SJCRH30 (cell line): ENCODE measurements at regions not wholly inside any gene's neighbourhood (a gene's known extent, or its start where the extent isn't known, plus 50 kb on each side); places are given as distances from the start of the nearest gene placed in this dataset.
"Not testable (repeated sequence)": the region's sequence is repeated elsewhere in the genome, so short reads cannot be mapped to it uniquely, and the experiment has no call there.

ENCODE experiments used
- DNase-seq, 2 experiments: peaks; one replicate each; pipeline ENCODE4 v3.0.0-alpha.2; 2015 to 2020
- H3K27ac ChIP-seq: fragments of 250-450 bp; sonication (Bioruptor Pico); 2 replicates; pipeline ENCODE4 v1.5.1; 2020; ENCODE audit warnings: mild to moderate bottlenecking, moderate library complexity
- H3K27me3 ChIP-seq: fragments of 250-450 bp; sonication (Bioruptor Pico); 2 replicates; pipeline ENCODE4 v1.5.1; 2020; ENCODE audit warnings: mild to moderate bottlenecking, moderate library complexity
- H3K36me3 ChIP-seq: fragments of 250-450 bp; sonication (Bioruptor Pico); 2 replicates; pipeline ENCODE4 v1.5.1; 2020; ENCODE audit warnings: mild to moderate bottlenecking, moderate library complexity
- H3K4me1 ChIP-seq: fragments of 250-450 bp; sonication (Bioruptor Pico); 2 replicates; pipeline ENCODE4 v1.5.1; 2020; ENCODE audit warnings: mild to moderate bottlenecking, moderate library complexity
- H3K4me3 ChIP-seq: fragments of 250-450 bp; sonication (Bioruptor Pico); 2 replicates; pipeline ENCODE4 v1.5.1; 2020; ENCODE audit warnings: mild to moderate bottlenecking, moderate library complexity
- H3K9me3 ChIP-seq: fragments of 250-450 bp; sonication (Bioruptor Pico); replicated peaks from 2 replicates; pipeline ENCODE4 v1.5.1; 2020; ENCODE audit warnings: mild to moderate bottlenecking, moderate library complexity

DNA sequence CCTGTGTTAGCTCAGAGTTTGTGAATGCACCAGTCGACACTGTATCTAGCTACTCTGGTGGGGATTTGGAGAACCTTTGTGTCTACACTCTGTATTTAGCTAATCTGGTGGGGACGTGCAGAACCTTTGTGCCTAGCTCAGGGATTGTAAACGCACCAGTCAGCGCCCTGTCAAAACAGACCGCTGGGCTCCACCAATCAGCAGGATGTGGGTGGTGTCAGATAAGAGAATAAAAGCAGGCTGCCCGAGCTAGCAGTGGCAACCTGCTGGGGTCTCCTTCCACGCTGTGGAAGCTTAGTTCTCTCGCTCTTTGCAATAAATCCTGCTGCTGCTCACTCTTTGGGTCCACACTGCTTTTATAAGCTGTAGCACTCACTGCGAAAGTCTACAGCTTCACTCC is 324.2 kb downstream of the RAD51AP2 start:
- H3K36me3 ChIP-seq = no peaks in the 10 kb centered on the region
- no peaks in the 10 kb centered on the region for H3K9me3 ChIP-seq
- no peak overlapping the region for H3K4me3 ChIP-seq
- DNase-seq = no peak
- H3K27me3 ChIP-seq = peaks cover 9% of the 10 kb centered on the region; the same call in 1 of the 2 replicates
- no peaks in the 10 kb centered on the region for H3K4me1 ChIP-seq
- no peak overlapping the region for H3K27ac ChIP-seq

DNA sequence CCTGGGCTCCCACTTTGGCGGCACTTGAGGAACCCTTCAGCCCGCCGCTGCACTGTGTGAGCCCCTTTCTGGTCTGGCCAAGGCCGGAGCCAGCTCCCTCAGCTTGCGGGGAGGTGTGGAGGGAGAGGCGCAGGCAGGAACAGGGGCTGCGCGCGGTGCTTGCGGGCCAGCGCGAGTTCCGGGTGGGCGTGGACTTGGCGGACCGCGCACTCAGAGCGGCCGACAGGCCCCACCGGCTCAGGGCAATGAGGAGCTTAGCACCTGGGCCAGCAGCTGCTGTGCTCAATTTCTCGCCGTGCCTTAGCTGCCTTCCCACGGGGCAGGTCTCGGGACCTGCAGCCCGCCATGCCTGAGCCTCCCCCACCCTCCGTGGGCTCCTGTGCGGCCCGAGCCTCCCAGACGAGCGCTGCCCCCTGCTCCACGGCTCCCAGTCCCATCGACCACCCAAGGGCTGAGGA is 324.8 kb downstream of the RAD51AP2 start:
- H3K27me3 ChIP-seq, H3K4me1 ChIP-seq: not testable (repeated sequence)

DNA sequence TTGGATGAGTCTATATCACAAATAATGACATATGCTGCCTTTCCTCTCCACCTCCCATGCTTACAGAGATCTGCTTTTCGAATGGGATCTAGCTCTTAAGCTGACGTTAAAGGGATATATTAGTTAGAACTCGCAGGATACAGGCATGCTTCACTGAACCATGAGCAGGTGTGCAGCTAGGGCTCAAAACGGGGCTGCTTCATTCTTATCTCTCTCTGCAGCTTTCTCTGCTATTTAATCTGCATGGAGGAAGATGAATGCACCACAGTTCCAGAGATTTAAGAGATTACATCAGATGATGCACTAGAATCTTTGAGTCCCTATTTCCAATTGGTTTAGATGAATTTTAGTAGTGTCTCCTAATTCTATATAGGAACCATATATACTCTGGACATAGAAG is 327.0 kb downstream of the RAD51AP2 start:
- Histone ChIP-seq H3K36me3 (no peaks in the 10 kb centered on the region), H3K4me3 (no peak overlapping the region)
- no peak for DNase-seq

More for the DNA sequence above, 324.8 kb downstream of the RAD51AP2 start:
- not testable (repeated sequence) for DNase-seq, H3K36me3 ChIP-seq, H3K9me3 ChIP-seq, H3K4me3 ChIP-seq, H3K27ac ChIP-seq

DNA sequence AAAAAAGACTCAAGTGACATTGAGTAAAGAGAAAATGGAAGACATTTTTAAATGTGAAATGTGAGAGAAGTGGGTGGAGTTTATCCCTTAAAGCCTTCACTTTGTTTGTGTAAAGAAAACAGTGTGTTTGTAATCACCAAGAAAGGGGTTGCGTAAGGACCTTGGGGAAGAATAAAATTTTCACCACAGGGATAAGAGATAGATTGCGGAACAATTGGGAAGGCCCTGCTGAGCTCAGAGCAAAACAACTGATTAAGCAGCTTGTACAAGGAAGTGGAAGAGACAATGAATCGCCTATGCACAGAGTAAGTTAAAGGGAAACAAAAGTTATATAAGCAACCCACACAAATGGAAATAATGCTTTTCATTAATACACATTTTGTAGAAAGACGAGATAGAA is 327.7 kb downstream of the RAD51AP2 start:
- no peaks in the 10 kb centered on the region for H3K9me3 ChIP-seq
- no peak for DNase-seq

More for the DNA sequence above, 327.0 kb downstream of the RAD51AP2 start:
- Histone ChIP-seq H3K27ac (no peak overlapping the region), H3K4me1 (no peaks in the 10 kb centered on the region), H3K27me3 (peaks cover 5% of the 10 kb centered on the region; the same call in 1 of the 2 replicates), H3K9me3 (no peaks in the 10 kb centered on the region)

DNA sequence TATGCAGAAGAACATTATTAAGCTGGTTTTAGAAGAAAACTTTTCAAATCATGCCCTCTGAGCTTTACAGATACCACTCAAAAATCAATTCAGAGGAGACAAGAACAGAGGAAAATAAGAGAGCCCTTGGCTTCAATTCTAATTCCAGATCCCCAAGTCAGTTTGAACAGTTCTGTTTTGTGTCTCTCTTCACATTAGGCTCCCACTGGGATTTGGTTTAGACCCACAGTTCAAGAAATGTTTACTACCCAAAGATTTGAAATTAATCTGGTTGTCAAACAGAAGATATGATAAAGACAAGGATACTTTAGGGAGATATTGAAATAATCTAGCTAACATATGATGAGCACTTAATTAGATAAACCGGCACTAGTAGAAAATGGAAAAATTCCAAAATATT is 329.5 kb downstream of the RAD51AP2 start:
- no peak for DNase-seq
- Histone ChIP-seq H3K27me3 (0 out of 2 replicates have a peak, but pooled peaks cover 3% of the 10 kb centered on the region), H3K4me1 (no peaks in the 10 kb centered on the region), H3K27ac (no peak overlapping the region), H3K4me3 (no peak overlapping the region), H3K36me3 (no peaks in the 10 kb centered on the region), H3K9me3 (no peaks in the 10 kb centered on the region)

More for the DNA sequence above, 327.7 kb downstream of the RAD51AP2 start:
- no peak overlapping the region for H3K4me3 ChIP-seq
- H3K4me1 ChIP-seq = no peaks in the 10 kb centered on the region
- no peaks in the 10 kb centered on the region for H3K36me3 ChIP-seq
- no peak overlapping the region for H3K27ac ChIP-seq
- no peaks in the 10 kb centered on the region for H3K27me3 ChIP-seq

DNA sequence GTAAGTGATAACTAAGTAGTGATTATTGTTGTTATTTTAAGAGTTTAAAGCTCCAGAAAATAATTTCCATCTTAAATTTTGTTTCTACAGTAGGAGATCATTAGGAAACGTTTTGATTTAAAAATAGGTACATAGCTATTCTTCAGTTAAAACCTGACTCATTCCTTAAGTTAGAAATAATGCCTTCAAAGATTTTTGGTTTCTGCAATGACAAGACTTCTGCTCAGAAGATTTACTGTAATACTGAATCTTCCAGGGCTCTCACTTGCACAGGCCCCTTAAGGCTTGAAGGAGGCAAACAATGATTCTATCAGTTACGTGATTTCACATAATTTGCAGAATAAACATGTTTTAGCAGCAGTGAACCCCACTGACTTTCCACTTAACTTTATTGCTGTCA is 333.7 kb downstream of the RAD51AP2 start:
- DNase-seq = no peak
- Histone ChIP-seq H3K4me3 (no peak overlapping the region), H3K9me3 (no peaks in the 10 kb centered on the region), H3K27ac (no peak overlapping the region), H3K27me3 (0 out of 2 replicates have a peak, but pooled peaks cover 3% of the 10 kb centered on the region), H3K36me3 (no peaks in the 10 kb centered on the region), H3K4me1 (no peaks in the 10 kb centered on the region)

DNA sequence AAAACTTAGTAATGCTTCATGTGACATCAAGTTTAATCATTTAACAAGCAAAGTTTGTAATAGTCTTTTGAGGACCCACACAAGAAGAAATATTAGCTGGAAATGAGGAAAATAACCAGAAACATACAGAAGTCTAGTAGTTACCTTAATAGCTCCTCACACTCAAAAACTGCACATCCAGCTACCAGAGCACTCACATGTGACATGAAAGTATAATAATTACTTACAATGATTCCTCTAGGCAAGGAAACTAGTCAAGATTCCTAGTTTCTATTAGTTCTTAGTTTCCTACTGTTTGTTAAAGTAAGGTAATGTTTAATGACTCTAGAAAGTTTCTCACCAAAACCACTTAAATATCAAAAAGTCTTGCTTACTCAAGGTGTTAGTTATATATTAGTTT is 335.8 kb downstream of the RAD51AP2 start:
- H3K36me3 ChIP-seq = no peaks in the 10 kb centered on the region
- no peak overlapping the region for H3K4me3 ChIP-seq
- H3K27me3 ChIP-seq = 0 out of 2 replicates have a peak, but pooled peaks cover 3% of the 10 kb centered on the region
- H3K4me1 ChIP-seq = no peaks in the 10 kb centered on the region
- H3K27ac ChIP-seq = no peak overlapping the region
- H3K9me3 ChIP-seq = no peaks in the 10 kb centered on the region
- DNase-seq = no peak

DNA sequence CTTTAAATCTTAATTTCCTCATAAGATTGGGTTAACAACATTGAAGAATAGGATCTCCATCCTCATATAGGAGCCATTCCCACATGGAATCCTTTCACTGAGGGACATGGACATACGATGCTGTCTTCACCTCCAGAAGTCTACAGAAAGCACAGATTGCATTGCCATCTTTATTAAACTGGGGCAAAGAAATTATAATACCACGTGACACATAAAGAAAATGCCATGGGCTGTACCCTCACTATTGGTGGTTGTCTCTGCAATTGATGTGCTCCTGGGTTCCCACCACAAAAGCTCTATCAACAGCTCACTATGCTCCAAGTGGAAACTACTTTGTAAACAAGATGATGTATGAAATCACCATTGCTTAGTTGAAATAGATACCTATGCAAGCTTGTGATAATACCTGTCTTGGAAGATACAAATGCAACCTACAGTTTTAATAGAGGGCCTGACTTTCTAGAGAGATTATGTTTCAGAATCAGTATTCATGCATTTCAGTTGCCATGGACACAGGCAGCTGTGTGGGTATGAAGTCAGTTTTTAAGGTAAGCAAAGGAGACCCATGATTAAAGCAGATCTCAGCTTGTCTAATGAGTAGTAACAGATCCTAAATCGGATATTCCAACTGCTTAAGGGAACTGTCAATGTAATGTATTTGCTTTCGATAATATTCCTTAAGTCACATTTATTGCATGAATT is 337.0 kb downstream of the RAD51AP2 start:
- Histone ChIP-seq H3K4me3 (no peak overlapping the region), H3K4me1 (no peaks in the 10 kb centered on the region), H3K27me3 (0 out of 2 replicates have a peak, but pooled peaks cover 3% of the 10 kb centered on the region), H3K27ac (no peak overlapping the region), H3K36me3 (no peaks in the 10 kb centered on the region), H3K9me3 (no peaks in the 10 kb centered on the region)
- peak in 1 of 2 experiments; percentile 10 for DNase-seq

DNA sequence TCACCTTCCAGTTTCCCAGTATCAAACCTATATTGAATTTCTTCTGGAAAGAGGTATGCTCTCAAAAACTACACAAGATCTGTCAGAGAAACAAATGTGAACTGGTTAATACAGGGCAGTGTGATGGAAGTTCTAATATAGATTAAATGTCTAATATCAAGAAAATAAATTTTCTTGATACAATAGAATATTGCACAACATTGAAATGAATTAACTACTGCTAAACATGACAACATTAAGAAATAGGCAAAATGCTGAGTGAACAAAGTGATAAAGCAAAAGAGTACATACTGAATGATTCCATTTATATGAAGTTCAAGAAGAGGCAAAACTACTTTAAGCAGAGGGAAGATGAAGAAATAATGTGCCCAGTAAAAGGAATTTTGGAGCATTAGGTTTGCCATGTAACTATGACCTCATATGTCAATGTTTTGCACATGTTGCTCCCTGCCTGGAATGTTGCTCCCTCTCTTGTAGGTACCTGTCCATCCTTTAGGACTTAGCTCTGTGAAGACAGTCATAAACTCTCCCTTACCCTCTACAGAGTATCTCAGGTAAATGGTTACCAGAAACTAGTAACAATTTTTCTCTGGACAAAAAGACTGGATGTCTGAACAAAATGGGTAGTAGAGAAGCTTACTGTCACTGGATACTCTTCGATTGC is 339.0 kb downstream of the RAD51AP2 start:
- no peaks in the 10 kb centered on the region for H3K4me1 ChIP-seq

DNA sequence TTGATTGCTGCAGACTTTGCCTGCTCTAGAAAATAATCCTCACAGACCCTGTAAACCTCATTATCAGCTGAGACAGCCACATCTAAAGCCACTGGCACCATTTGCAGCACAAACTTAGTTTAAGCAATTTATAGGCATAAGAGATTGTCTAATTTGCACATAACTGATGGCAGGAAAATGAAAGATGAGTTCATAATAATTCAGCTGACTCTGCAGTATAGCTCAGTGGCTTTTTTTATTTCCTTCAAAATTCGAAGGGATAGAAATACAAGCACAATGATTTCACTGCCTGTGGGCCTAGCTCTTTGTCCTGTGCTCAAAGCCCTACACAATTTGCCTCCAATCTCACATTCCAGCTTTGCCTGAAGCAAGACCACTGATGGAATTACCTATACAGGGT is 341.2 kb downstream of the RAD51AP2 start:
- Histone ChIP-seq H3K36me3 (no peaks in the 10 kb centered on the region), H3K27me3 (no peaks in the 10 kb centered on the region), H3K27ac (no peak overlapping the region), H3K9me3 (no peaks in the 10 kb centered on the region; the same call in 1 of the 2 replicates), H3K4me3 (no peak overlapping the region), H3K4me1 (no peaks in the 10 kb centered on the region)
- DNase-seq = no peak

More for the DNA sequence above, 339.0 kb downstream of the RAD51AP2 start:
- DNase-seq = no peak
- Histone ChIP-seq H3K36me3 (no peaks in the 10 kb centered on the region), H3K4me3 (no peak overlapping the region), H3K27me3 (0 out of 2 replicates have a peak, but pooled peaks cover 3% of the 10 kb centered on the region), H3K9me3 (no peaks in the 10 kb centered on the region), H3K27ac (no peak overlapping the region)

DNA sequence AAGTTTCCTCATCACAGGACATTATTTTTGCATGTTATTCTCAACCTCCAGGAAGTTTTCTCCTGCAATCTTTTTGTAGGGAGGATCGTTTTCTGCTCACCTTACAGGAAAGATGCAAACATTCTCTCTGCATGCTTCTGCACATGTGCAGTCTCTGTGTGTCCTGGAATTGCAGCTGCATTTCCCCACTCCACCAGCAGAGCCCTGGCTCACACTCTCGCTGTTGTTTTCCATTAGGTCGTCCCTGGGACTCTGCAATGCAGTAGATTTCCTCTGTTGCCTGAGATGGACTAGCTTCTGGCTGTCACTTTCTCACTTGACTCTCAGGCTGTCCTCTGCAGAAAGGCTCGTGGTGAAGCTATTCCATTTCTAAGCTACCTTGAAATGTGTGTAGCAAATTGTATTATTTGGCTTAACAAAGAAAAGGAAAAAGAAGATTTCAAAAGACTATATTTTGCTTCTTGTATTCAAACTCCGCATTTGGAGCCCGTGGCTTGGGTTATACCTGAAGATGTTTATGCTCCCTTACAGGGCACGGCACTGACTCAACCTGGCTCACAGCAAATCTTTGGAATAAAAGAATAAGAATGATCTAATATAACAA is 346.7 kb downstream of the RAD51AP2 start:
- Histone ChIP-seq H3K36me3 (no peaks in the 10 kb centered on the region), H3K4me1 (peaks cover under 1% of the 10 kb centered on the region; the same call in 1 of the 2 replicates), H3K27ac (no peak overlapping the region), H3K9me3 (no peaks in the 10 kb centered on the region; the same call in 1 of the 2 replicates), H3K4me3 (no peak overlapping the region), H3K27me3 (no peaks in the 10 kb centered on the region)
- DNase-seq = peak; percentile 38 to 63

DNA sequence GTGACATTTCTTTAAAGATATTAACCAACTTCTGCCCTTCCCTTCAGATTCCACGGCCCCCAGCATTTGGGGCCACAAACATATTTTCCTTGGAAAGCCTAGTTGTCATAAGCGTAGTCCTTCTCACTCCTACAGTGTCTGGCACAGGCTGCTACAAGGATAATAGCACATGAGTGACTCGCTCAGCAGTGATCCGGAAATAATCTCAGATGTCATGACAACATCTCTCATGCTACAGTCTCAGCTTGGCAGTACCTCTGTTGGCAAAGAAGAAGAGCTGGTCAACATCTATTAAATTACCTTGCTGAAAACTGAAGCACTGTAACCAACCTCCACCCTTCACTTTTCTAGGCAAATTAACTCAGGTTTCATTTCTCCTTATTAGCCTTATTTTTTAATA is 351.7 kb downstream of the RAD51AP2 start:
- no peak overlapping the region for H3K27ac ChIP-seq
- H3K9me3 ChIP-seq = peaks cover 5% of the 10 kb centered on the region; the same call in 1 of the 2 replicates
- DNase-seq = peak; percentile 9 to 31
- no peaks in the 10 kb centered on the region for H3K36me3 ChIP-seq
- H3K27me3 ChIP-seq = no peaks in the 10 kb centered on the region
- no peak overlapping the region for H3K4me3 ChIP-seq
- peaks cover 13% of the 10 kb centered on the region for H3K4me1 ChIP-seq

DNA sequence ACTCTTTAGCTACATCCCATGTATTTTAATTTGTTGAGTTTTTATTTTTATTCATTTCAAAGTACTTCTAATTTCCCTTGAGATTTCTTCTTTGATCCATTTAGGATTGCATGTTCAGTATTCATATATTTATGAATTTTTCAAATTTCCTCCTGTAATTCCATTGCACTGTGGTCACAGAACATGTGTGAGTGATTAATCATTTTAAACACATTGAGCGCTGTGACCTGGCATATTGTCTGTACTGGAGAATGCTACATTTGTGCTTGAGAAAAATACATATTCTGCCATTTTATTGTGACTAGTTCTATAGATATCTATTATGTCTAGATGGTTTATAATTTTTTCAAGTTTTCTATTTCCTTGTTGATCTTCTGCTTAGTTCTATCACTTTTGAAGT is 353.7 kb downstream of the RAD51AP2 start:
- Histone ChIP-seq H3K4me1 (peaks cover 13% of the 10 kb centered on the region), H3K9me3 (peaks cover 5% of the 10 kb centered on the region; the same call in 1 of the 2 replicates), H3K27me3 (no peaks in the 10 kb centered on the region), H3K4me3 (no peak overlapping the region), H3K36me3 (no peaks in the 10 kb centered on the region), H3K27ac (no peak overlapping the region)
- DNase-seq = peak in 1 of 2 experiments; percentile 24

DNA sequence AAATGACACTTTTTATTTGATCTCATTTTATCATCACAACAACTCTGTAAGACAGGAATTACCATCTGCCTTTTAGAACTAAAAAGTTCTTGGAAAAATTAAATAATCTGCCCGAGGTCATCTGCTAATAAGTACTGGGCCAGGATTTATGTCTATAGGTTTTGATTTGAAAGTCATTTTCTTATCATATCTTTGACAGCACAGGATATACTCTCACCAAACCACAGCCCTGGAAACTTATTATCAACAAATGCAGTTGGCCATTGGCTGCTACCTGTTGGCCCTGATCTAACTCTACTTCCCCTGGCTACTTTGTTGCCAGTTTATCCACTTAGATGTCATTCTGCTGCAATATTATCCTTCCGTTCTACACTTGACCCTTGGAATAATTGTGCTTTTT is 354.6 kb downstream of the RAD51AP2 start:
- no peak for DNase-seq
- Histone ChIP-seq H3K27me3 (0 out of 2 replicates have a peak, but pooled peaks cover 4% of the 10 kb centered on the region), H3K36me3 (no peaks in the 10 kb centered on the region), H3K27ac (no peak overlapping the region), H3K4me3 (no peak overlapping the region), H3K9me3 (peaks cover 5% of the 10 kb centered on the region; the same call in 1 of the 2 replicates), H3K4me1 (peaks cover 13% of the 10 kb centered on the region)

DNA sequence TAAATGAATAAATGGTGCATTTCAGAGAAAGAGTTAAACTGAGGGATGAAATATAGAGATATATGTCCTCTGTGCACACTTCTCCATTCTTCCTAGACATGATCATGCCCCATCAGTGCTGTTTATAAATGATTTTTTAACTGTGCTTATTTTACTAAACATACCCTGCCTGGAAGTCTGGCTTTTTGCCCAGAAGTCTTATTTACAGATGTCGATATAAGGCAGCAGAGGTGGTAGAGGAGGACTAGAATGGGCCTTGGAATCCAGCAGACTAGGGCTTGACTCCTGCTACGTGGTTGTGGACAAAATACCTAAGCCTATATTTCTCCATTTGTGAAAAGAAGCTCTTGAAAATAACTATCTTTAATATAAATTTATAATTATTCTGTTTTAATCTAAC is 355.5 kb downstream of the RAD51AP2 start:
- Histone ChIP-seq H3K4me3 (no peak overlapping the region), H3K27me3 (0 out of 2 replicates have a peak, but pooled peaks cover 6% of the 10 kb centered on the region), H3K4me1 (peaks cover 13% of the 10 kb centered on the region), H3K27ac (no peak overlapping the region), H3K9me3 (peaks cover 5% of the 10 kb centered on the region; the same call in 1 of the 2 replicates), H3K36me3 (no peaks in the 10 kb centered on the region)
- DNase-seq = no peak
